Ammon's horn (tissue), 1 donor: ENCODE measurements at regions not wholly inside any gene's neighbourhood (a gene's known extent, or its start where the extent isn't known, plus 50 kb on each side); places are given as distances from the start of the nearest gene placed in this dataset.
"Not testable (repeated sequence)": the region's sequence is repeated elsewhere in the genome, so short reads cannot be mapped to it uniquely, and the experiment has no call there.

ENCODE experiments used
- DNase-seq: peaks from one replicate; pipeline ENCODE4 v3.0.0-alpha.2; 2016; ENCODE audit warnings: low spot score

DNA sequence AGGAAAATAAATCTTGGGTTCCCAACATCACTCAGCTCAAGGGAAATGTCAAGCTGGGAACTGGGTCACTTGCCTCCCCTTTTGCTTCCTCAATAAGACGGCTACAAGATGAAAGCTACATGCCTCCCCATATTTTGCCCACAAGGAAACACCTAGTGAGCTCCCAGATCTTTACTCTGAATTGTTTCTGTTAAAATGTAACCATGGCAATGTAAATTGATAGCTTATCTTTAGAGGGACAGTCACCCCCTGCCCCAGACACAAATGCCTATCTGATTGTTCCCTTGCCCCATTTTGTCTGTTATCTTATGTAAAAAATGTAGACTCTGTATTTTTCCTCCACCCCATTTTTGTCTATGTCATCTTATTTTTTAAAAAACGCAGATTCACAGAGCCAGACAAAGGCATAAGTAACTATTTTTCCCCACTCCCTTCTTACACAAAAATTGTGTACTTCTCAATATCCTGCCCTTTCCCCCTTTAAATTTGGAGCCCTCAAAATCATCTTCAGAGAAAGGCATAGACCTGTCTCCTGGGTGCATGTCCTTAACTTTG lies 288.7 kb upstream of the ERCC4 start:
- DNase-seq = no peak

DNA sequence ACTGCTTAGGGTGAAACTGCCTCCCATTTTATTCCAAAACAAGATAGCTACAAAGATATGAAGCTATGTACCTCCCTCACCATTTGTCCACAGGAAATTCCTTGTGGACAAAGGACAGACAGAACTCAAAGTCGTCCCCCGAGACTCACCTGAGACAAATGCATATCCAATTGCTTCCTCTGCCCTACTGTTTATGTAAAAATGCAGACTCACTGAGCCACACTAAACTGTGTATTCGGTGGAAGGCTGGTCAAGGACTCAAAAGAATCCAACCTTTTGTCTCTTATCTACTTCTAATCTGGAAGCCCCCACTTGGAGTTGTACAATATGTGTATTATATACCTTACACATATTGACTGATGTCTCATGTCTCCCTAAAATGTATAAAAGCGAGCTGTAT lies 288.0 kb upstream of the ERCC4 start:
- DNase-seq = no peak

DNA sequence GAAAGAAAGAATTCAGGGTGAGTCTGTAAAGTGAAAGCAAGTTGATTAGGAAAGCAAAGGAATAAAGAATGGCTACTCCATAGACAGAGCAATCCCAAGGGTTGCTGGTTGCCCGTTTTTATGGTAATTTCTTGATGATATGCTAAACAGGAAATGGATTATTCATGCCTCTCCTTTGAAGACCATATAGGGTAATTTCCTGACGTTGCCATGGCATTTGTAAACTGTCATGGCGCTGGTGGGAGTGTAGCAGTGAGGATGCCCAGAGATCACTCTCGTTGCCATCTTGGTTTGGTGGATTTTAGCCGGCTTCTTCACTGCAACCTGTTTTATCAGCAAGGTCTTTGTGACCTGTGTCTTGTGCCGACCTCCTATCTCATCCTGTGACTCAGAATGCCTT lies 287.4 kb upstream of the ERCC4 start:
- not testable (repeated sequence) for DNase-seq

DNA sequence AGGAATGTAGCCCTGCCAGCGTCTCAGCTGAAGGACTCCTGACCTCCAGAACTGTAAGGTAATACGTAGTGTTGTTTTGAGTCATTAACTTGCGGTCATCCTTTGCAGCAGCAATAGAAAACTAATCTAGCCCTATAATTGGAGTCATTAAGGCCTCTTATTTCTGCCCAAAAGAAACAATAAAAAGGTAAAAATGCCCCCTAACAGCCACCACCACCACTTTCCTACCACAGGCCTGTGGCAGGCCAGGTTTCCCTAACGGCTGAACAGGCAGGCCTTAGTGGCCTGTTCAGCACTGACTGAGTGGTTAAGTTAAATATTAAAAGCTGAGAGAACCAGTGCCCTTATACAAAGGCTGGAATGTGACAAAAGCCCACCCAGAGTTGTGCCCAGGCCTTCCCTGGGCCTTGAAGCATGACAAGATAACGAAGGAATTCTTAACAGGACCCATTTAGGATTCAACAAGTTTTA lies 286.5 kb upstream of the ERCC4 start:
- no peak for DNase-seq

DNA sequence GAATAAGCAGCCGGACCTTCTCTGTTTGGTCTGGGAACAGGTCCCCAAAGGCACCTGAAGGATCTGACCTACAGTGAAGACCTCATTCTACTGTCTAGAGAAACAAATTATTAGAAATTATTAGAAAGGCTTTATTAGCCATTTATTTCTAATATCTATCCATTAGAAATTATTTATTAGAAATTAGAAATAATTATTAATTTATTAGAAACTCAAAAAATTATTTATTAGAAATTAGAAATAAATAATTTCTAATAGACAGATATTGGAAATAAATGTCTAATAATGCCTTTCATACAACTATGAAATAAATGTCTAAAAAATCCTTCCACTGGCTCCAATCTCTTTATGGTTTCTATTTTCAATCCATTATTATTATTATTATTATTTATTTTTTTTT lies 285.7 kb upstream of the ERCC4 start:
- DNase-seq = no peak

DNA sequence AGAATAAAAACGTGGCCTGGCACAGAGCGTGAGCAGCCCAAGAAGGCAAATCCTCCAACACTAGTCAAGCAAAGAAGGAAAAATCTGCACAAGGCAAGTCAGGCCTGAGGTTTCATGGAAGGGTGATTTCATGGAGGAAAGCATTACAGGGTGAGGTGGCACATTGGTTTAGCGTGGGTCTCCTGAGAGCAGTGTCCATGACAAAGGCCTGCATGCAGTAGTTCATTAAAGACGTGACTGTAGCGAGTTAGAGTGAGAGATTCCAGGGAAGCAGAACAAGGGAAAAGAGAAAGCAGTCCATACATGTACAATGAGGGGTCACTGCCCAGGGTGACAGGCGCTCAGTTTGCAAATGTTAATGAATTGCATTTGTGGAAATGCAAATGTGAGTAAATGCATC lies 285.0 kb upstream of the ERCC4 start:
- no peak for DNase-seq

DNA sequence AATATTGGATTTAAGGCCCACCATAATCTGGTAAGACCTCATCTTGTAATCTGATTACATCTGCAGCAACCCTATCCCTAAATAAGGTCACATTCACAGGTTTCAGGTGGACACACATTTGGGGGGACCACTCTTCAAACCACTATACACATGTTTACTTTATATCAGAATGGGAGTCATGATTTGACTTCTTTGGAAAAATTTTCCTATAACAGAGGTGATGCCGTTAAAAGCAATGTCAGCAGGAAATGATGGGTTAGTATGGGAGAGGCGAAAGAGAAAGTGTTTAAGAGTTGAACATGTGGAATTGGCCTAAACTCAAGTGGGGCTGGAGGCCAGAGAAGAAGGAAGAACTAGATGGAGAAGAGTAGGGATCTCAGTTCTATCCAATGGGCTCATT lies 281.7 kb upstream of the ERCC4 start:
- no peak for DNase-seq

DNA sequence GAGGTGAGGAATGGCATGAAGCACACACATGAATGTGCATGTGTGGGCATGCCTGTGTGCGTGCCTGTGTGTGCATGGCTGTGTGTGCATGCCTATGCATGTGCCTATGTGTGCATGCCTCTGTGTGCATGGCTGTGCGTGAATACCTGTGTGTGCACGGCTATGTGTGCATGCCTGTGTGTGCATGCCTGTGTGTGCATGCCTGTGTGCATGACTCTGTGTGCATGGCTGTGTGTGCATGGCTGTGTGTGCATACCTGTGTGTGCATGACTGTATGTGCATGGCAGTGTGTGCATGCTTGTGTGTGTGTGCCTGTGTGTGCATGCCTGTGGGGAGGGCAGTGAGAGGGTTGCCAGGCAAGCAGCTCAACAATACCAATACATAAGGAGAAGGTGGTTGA lies 276.5 kb upstream of the ERCC4 start:
- DNase-seq = no peak

DNA sequence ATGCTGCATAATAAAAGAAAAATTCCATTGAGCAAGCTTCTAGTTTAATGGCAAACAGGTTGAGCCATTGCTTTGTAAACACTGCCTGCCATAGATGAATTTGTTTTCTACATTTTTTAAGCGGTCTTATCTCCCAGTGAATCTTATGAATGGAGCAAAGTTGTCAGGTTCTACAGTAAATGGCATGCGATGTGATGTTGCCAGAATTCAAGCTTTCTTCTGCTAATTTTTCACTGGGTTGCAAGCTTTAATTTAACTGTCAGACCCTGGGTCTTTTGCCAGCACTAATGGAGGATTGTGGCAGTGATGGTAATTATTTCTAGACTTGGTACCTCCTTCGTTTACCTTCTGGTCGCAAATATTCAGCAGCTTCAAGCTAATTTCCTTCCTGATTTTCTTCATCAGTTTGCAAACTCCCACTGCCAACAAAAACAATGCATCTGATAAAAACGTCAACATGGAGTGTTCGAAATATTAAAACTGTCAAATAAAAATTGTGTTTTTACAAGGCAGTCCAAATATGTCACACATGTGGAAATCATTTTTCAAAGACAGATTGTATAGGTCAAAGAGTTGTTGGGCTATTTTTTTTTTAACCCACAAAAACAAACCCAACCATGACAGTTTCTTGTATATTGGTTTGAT lies 274.2 kb upstream of the ERCC4 start:
- no peak for DNase-seq

DNA sequence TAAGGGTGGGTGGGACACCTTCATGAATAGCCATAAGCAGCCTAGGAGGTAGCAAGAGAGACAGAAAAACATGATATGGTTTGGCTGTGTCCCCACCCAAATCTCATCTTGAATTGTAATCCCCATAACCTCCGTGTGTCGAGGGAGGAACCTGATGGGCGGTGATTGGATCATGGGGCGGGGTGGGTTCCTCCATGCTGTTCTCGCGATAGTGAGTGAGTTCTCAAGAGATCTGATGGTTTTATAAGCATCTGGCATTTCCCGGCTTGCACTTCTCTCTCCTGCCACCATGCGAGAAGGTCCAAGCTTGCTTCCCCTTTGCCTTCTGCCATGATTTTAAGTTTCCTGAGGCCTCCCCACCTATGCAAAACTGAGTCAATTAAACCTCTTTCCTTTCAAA lies 259.1 kb upstream of the ERCC4 start:
- DNase-seq = no peak

DNA sequence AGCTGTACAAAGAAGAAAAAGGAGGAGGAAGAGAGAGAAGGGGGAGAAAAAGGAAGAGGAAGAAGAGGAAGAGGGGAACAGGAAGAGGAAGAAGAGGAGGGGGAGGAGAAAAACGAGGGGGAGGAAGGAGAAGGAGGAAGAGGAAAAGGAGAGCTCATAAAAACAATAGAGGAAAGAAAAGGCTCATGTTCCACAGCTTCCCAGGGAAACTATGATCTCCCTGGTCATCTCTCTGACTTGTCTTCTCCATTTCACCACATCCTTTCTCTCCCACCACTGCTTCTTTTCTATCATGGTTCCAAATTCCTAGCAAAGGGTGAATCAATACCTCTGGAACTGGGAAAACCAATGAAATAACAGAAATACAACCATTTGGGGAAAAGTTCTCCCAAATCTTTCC lies 254.1 kb upstream of the ERCC4 start:
- DNase-seq = no peak

DNA sequence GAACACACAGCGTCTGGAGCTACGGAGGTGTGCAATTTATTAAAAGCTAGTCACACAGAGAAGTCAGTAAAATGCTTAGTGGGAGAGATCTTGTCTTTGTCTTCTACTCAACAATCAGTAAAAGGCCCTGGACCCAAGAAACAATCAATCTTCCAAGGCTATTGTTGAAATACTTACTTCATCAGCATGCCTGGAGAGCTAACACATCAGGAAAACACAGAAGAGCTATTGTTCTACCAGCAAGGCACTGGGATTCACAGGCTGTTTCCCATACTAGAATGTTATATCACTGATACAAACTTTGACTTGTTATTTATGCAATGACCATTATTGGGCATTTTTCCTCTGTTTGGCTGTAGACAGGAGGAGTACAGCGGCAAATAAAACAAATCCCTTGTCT lies 247.8 kb upstream of the ERCC4 start:
- no peak for DNase-seq

DNA sequence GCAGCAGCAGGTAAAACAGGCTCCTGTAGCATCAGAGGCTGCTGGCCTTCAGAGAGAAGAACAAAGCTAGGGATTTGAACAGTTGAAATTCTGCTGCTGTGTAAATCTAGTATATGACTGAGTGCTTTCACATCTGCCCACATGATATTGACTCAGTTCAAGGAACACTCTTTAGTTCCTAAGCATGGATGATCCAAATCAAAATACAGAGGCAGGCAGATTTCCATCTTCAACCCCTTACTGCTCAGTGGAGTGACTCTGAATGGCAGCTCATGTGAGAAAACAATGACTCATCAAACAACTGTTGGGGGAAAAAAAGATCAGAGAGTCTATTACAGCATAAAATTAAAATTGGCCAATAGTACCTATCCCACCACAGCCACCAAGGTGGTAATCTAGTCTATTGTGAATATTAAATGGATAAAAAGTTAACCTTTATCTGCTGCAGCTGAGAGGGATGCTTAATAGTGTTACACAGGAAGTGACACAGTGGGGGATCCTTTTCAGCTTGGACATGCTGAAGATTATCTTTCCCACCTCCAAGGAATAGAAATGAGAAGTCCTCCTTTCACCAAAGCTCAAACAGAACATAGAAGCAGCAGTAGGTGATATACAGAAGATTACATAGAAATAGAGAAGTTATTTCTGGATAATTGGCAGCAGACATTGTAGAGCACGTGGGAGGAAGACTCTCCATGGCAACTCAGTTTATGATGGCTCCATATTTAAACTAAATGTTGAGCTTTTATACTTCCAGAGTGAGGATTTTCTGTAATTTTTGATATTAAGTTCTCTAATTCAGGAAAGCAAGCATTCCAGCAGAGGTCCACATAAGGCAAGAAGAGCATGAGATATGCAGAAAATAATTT lies 239.7 kb upstream of the ERCC4 start:
- peak; percentile 4 for DNase-seq

DNA sequence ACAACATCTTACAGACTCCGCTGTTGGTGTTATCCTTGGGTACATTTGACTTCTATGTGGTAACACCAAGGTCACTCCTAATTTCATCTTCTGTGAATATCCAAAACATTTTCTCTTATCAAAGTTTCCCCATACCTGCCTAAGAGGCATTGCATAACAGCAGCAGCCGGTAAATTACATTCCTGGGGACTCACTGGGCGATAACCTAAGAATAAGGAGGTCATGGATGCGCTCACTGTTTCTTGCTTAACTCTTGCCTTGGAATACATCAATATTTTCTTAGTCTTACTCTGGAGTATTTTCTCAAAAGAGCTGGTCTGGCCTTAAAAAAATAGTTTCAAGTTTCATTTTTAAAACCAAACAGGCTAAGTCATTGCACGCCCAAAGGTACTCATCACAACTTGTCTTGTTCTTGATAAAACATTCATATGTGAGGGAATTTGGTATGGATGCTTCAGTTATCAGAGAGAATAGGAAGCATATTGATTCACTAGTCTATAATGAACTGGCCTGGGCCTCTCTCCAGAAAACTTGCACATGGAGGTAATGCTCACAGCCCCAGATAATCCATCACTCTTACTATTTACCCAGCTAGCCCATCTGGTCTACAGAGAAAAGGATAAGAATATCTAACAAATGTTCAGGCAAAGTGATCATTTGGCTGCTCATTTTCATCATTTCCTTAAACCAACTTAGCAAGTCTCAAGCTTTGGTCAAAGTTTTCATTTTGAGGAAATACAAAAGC lies 235.0 kb upstream of the ERCC4 start:
- no peak for DNase-seq

DNA sequence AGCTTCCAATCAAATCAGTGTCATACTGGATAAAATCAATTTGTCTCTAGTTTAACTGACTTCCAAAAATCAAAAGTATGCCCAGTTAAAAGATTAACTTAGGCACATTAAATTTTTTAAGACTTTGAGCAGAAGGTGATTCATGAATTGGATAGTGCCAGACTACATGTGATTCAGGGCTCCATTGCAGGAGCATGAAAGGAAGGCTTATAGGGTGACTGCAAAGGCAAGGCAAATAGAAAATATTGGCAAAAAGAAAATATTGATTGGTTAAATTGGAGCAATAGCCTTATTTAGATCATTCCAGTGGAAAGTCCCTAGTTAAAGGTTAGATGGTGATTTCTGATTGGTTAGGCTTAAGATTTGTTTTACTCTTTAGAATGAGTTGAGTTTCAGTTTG lies 223.9 kb upstream of the ERCC4 start:
- no peak for DNase-seq

DNA sequence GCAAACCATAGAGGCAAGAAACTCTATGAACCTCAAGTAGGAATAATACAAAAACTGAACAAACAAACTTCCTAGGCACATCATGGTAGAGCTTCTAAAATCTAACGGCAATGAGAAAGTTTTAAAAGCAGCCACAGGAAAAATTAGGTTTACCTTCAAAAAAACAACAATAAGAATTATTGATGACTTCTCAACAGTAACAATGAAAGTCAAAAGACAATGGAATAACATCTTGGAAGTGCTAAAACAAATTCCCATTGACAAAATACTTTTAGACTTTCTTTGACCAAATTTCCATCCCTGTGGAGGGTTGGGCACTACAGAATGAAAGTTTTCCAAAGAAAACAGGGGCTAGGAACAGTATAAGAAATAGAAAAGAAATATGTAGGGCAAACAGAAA lies 222.9 kb upstream of the ERCC4 start:
- no peak for DNase-seq

DNA sequence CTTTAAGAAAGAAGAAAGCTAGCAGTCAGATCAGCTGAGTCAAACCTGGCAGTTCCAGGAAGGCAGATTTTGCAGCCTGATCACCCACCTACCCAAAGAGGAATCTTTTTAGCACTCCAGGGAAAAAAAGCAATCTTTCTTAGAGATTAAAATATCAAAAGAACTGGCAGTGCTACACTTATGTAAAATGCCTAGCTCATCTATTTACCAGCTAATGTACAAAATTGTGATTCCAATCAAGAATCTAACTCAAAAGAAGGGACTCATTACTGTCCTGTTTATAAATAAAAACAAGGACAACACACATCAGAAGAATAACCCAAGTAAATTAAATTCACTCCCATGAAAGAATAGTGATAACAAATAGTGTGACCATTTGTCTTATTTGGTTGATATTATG lies 222.4 kb upstream of the ERCC4 start:
- no peak for DNase-seq

DNA sequence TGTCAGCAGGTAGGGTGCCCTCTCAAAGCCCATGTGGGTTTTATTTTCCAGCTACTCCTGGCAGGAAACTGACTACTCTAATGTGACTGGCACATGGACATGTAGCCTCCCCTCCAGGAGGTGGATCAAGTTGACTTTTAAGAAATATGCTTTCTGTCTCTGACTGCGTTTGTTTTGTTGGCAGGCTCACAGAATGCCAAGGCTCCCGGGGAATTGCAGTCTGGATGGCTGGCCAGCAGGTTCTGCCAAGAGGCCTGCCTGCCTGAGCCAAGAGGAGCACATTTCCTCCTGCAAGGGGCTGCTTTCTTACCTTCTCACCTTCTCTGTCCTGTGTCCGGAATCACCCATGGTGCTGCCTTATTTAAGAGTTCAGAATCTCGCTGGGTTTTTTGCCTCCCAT lies 217.3 kb upstream of the ERCC4 start:
- peak; percentile 7 for DNase-seq

DNA sequence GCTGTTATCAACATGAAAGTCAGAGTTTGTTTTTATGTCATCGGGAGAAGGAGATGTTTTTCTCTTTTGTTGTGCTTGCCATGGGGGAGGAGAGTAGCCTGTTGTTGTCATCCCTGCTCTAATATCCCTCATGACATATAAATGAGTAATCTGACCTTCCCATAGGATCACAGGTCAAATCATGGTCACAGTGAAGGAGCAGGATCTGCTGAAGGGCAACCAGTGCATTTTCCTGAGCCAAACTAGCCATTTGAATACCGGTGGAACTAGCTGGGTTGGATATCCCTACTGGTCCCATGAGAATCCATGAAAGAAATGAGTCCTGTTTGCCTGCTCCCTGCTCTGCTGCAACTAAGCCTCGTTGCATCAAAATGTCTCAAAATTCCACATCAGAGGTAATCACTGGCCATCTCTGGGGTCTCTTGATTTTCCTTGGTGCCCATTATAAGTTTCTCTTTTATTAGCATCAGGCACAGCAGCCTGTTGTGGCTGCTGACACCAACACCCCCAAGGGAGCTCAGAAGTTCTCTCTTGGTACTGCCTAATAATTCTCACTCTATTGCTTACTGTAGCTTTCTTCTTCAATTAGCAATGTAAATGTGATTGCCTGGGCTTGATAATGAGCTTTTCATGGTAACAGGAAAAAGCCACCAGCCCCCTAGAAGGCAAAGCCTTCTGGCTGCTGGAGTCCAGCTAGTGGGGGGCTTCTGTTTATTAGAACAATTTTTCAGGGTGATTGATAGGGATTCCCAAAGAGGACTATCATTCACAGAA lies 211.4 kb upstream of the ERCC4 start:
- DNase-seq = no peak

DNA sequence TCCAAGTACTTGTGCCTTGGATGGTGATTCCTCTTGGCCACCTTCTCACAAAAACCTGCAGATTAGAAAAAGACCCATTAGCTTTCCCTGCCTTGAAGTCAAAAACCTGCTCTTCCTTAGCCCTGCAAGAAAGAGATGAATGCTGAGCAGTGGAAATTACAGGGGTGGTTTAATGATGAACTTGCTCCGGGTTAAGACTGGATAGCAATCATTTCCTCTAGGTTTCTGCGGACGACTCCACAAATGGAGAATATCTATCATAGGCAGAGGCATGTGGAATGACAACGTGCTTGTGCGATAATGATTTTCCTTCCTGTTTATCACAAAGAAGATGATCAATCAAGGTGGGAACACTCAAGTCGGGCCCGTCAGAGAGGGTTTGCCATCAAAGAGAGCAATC lies 201.2 kb upstream of the ERCC4 start:
- DNase-seq = no peak

DNA sequence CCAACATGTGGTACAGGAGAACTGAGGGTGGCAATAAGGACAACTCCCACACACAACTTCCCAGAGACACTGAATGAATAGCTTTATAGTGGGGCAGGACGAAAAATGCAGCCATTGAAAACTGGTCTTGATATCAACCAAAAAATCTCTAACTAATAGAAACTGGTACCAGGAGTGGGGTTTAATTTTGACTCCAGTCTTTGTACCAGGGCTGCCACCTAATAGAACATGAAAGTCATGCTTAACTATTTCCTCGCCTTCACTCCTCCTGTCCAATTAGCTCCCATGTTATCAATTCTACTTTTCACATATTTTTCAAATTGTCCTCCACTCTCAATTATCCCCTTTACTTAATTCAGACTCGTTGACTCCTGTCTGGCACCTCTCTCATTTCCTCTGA lies 192.0 kb upstream of the ERCC4 start:
- DNase-seq = no peak

DNA sequence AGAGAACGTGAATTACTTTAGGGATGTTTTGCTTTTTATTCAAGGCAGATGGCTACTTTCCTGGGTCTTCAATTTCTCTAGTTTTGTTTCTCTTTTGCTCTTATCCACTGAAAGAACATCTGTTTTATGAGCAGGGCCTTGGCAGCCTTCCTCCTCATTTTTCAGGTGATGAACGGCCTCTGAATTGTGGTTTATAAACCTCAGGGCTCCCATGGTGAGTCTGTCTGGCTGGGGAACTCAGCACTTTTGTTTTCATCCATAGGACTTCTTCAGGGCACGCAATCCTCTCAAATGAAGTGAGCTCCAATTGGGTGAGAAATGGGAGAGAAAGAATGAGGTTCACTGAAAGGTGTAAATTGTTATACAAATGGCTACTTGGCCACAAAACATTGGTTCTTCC lies 186.4 kb upstream of the ERCC4 start:
- DNase-seq = no peak
